ENCODE measurements at regions not wholly inside any gene's neighbourhood (a gene's known extent, or its start where the extent isn't known, plus 50 kb on each side); places are given as distances from the start of the nearest gene placed in this dataset.
A peak's percentile ranks its signal among the peaks of the same experiment; 100 is the strongest.

DNA sequence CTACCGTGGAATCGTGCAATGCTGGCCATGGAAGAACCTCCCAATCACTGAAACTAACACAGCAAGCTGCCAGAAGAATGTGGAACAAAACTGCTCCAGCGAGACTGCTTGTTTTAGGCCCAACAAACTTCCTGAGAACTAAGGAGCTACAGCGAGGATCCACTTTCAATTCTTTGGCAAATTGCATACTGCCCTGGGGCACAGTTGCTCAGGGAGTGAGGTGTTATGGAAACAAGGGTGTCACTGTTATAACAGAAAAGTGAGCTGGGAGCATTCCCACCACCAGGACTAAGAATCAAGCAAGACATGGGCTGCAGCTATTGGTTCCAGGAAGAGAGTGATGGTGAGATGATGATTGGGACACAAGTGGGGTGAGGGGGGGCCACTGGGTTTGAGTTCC lies 1606.1 kb upstream of the FLRT2 start:
- H3K4me1 Mint-ChIP-seq (ENCODE audit: unreplicated experiment): peaks cover 6% of the 10 kb centered on the region
- DNase-seq (ENCODE audit: extremely low spot score, unreplicated experiment): no peak
- peaks cover 13% of the 10 kb centered on the region for H3K9me3 Mint-ChIP-seq (ENCODE audit: unreplicated experiment)
- H3K27me3 Mint-ChIP-seq (ENCODE audit: unreplicated experiment): no peaks in the 10 kb centered on the region
- no peak overlapping the region for H3K4me3 Mint-ChIP-seq (ENCODE audit: unreplicated experiment)
- TF ChIP-seq, protein P1, sequence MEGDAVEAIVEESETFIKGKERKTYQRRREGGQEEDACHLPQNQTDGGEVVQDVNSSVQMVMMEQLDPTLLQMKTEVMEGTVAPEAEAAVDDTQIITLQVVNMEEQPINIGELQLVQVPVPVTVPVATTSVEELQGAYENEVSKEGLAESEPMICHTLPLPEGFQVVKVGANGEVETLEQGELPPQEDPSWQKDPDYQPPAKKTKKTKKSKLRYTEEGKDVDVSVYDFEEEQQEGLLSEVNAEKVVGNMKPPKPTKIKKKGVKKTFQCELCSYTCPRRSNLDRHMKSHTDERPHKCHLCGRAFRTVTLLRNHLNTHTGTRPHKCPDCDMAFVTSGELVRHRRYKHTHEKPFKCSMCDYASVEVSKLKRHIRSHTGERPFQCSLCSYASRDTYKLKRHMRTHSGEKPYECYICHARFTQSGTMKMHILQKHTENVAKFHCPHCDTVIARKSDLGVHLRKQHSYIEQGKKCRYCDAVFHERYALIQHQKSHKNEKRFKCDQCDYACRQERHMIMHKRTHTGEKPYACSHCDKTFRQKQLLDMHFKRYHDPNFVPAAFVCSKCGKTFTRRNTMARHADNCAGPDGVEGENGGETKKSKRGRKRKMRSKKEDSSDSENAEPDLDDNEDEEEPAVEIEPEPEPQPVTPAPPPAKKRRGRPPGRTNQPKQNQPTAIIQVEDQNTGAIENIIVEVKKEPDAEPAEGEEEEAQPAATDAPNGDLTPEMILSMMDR (IDR thresholded peaks at IDR 0.05): no peak
- no peak overlapping the region for H3K27ac Mint-ChIP-seq (ENCODE audit: unreplicated experiment)
- no peaks in the 10 kb centered on the region for H3K36me3 Mint-ChIP-seq (ENCODE audit: unreplicated experiment)

DNA sequence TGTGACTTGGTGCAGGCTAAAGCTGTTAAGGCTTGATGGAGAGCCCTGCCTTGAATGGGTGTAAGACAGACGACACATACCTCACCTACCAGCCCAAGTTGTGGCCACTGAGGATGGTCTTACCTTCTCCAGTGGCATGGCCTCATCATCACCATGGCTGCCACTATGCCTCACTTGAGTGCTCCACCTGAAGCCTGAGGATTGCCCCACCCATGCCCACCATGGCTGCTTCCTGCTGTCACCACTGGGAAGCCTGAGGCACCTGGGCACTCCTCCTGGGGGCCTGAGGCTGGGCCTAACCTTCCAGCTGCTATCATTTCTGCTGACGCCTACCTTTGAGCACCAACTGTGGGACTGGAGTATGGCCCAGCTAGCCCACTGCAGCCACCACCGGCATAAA lies 1605.7 kb upstream of the FLRT2 start:
- TF ChIP-seq, protein P1 (IDR thresholded peaks at IDR 0.05): no peak
- Mint-ChIP-seq H3K27ac (ENCODE audit: unreplicated experiment) (no peak overlapping the region), H3K36me3 (ENCODE audit: unreplicated experiment) (no peaks in the 10 kb centered on the region), H3K9me3 (ENCODE audit: unreplicated experiment) (peaks cover 15% of the 10 kb centered on the region), H3K27me3 (ENCODE audit: unreplicated experiment) (no peaks in the 10 kb centered on the region), H3K4me1 (ENCODE audit: unreplicated experiment) (peaks cover 6% of the 10 kb centered on the region), H3K4me3 (ENCODE audit: unreplicated experiment) (no peak overlapping the region)
- no peak for DNase-seq (ENCODE audit: extremely low spot score, unreplicated experiment)

DNA sequence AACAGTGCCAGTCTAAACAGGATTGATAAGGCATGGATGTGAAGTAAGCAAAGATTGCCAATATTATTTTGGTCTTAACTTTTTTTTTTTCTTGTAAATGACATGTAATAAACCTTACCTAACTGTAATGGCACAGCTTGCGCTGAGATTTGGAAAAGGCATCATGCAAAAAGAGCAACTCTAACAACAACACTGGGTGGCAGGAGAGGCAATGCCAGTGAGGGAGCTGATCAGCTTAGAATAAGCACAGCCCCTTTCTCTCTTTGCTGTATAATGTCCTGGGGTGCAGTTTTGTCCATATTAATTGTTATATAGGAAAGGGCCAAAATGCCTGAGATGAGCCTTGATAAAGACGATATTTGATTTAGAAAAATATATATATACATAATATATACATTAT lies 1589.7 kb upstream of the FLRT2 start:
- H3K27ac Mint-ChIP-seq (ENCODE audit: unreplicated experiment): no peak overlapping the region
- peaks cover 17% of the 10 kb centered on the region for H3K9me3 Mint-ChIP-seq (ENCODE audit: unreplicated experiment)
- TF ChIP-seq, protein P1 (IDR thresholded peaks at IDR 0.05): peak; percentile 53
- no peaks in the 10 kb centered on the region for H3K4me1 Mint-ChIP-seq (ENCODE audit: unreplicated experiment)
- DNase-seq (ENCODE audit: extremely low spot score, unreplicated experiment): no peak
- no peaks in the 10 kb centered on the region for H3K27me3 Mint-ChIP-seq (ENCODE audit: unreplicated experiment)
- H3K36me3 Mint-ChIP-seq (ENCODE audit: unreplicated experiment): no peaks in the 10 kb centered on the region
- H3K4me3 Mint-ChIP-seq (ENCODE audit: unreplicated experiment): no peak overlapping the region

GRCh38 chr14:83958359-83958758 lies 1571.6 kb upstream of the FLRT2 start:
- TF ChIP-seq, protein P1 (IDR thresholded peaks at IDR 0.05): no peak
- Mint-ChIP-seq H3K27me3 (ENCODE audit: unreplicated experiment) (no peaks in the 10 kb centered on the region), H3K4me3 (ENCODE audit: unreplicated experiment) (no peak overlapping the region)

DNA sequence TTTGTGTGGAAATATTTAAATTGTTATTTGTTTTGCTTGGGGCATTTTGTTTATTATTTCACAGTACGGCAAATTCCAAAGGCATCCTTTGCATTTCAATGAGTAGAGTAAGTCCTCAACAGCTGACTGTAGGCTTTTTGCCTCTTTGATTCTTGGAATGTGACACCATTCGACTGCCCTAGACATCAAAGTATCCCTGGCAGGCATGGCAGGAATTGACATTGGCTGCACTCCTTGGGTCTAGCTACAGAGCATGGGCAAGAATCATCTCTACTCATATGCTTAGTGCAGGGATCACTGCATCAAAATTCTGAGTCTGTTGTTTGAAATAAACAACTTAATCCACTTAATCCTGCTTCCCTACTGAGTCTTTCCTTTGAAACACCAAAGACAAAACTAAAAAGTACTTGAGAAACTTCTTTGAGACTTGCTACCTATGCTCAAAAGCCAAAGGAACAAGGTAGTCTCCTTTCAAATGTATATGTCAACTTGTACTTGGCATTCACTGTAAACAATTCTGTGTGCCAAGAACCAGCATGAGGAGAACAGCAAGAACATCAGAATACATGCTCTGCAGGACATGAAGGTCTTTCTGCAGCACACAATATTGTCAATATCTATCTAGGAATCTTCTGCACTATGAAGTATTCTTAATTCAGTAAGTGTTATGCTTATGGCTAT lies 1569.0 kb upstream of the FLRT2 start:
- Mint-ChIP-seq H3K9me3 (ENCODE audit: unreplicated experiment) (peaks cover 4% of the 10 kb centered on the region), H3K27me3 (ENCODE audit: unreplicated experiment) (no peaks in the 10 kb centered on the region), H3K27ac (ENCODE audit: unreplicated experiment) (no peak overlapping the region), H3K4me3 (ENCODE audit: unreplicated experiment) (no peak overlapping the region), H3K36me3 (ENCODE audit: unreplicated experiment) (no peaks in the 10 kb centered on the region), H3K4me1 (ENCODE audit: unreplicated experiment) (peaks cover 9% of the 10 kb centered on the region)
- DNase-seq (ENCODE audit: extremely low spot score, unreplicated experiment): no peak
- TF ChIP-seq, protein P1 (IDR thresholded peaks at IDR 0.05): no peak

More at GRCh38 chr14:83958359-83958758, 1571.6 kb upstream of the FLRT2 start:
- peaks cover 9% of the 10 kb centered on the region for H3K4me1 Mint-ChIP-seq (ENCODE audit: unreplicated experiment)
- H3K36me3 Mint-ChIP-seq (ENCODE audit: unreplicated experiment): no peaks in the 10 kb centered on the region
- no peak overlapping the region for H3K27ac Mint-ChIP-seq (ENCODE audit: unreplicated experiment)
- H3K9me3 Mint-ChIP-seq (ENCODE audit: unreplicated experiment): peaks cover 4% of the 10 kb centered on the region
- no peak for DNase-seq (ENCODE audit: extremely low spot score, unreplicated experiment)

Data from osteocyte (in vitro differentiated cells).